Mammary epithelial cell (primary cell): ENCODE measurements at regions not wholly inside any gene's neighbourhood (a gene's known extent, or its start where the extent isn't known, plus 50 kb on each side); places are given as distances from the start of the nearest gene placed in this dataset.

Experiments used
- EZH2 ChIP-seq: IDR thresholded peaks from 2 replicates; pipeline ENCODE4 v1.6.1; 2012; ENCODE audit warnings: low read length, inconsistent platforms, borderline replicate concordance
- TF ChIP-seq, protein P1 (sequence below), 2 donors: IDR thresholded peaks in 1 of 2; conservative IDR thresholded peaks in 1 of 2; 2 replicates each; pipeline ENCODE4 v1.5.1; 2011 to 2012; ENCODE audit warnings: inconsistent platforms in 2 of 2, low read length in 2 of 2, mild to moderate bottlenecking in 2 of 2, control low read depth in 1 of 2, low read depth in 1 of 2; ENCODE audit not compliant: insufficient read depth in 1 of 2; ENCODE audit errors: extremely low read depth in 1 of 2

DNA sequence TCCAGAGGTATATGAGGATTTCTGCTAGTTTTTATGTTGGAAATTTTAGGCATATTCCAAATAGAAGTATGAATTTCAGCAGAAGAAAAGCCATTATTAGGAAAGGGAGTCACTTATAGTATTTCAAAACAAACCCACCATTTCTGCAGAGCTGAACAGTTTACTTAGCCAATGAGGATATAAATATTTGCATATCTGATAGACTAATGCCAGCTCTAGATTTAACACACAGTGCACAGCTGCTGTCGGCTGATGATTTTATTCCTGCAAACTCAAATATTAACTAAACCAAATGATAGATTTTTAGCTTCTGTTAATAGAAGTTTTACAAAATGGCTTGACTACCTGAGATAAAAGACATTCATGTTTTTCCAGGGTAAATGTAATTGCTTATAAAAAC is 375.8 kb upstream of the FANCL start:
- TF ChIP-seq, protein P1, sequence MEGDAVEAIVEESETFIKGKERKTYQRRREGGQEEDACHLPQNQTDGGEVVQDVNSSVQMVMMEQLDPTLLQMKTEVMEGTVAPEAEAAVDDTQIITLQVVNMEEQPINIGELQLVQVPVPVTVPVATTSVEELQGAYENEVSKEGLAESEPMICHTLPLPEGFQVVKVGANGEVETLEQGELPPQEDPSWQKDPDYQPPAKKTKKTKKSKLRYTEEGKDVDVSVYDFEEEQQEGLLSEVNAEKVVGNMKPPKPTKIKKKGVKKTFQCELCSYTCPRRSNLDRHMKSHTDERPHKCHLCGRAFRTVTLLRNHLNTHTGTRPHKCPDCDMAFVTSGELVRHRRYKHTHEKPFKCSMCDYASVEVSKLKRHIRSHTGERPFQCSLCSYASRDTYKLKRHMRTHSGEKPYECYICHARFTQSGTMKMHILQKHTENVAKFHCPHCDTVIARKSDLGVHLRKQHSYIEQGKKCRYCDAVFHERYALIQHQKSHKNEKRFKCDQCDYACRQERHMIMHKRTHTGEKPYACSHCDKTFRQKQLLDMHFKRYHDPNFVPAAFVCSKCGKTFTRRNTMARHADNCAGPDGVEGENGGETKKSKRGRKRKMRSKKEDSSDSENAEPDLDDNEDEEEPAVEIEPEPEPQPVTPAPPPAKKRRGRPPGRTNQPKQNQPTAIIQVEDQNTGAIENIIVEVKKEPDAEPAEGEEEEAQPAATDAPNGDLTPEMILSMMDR (conservative IDR thresholded peaks at IDR 0.05 in 1 of 2, IDR thresholded peaks at IDR 0.05 in 1 of 2; ENCODE audit: extremely low read depth in 1 of 2, insufficient read depth in 1 of 2, low read depth in 1 of 2, low read length in 2 of 2), result no peak
- no peak for TF ChIP-seq EZH2
